ENCODE measurements at regions not wholly inside any gene's neighbourhood (a gene's known extent, or its start where the extent isn't known, plus 50 kb on each side); places are given as distances from the start of the nearest gene placed in this dataset.
"Not testable (repeated sequence)": the region's sequence is repeated elsewhere in the genome, so short reads cannot be mapped to it uniquely, and the experiment has no call there.

- no peak overlapping the region for H3K4me3 ChIP-seq
- WGBS, 10 experiments: 33 to 100% (median 72%) methylated on average over 1 to 7 of the region's 8 CpGs; no CpG with 5 or more reads in 3 of the 10 experiments
- ATAC-seq (replicated peaks in 6 of 8): no peak
- in situ Hi-C loops (cut with MboI; ENCODE audit: low pct_unique_long_range_greater_than_20kb in 2 of 9, low sequenced_read_pairs in 9 of 9, unreplicated experiment in 9 of 9): no loop called here
- H3K4me1 ChIP-seq (replicated peaks in 1 of 2): no peaks in the 10 kb centered on the region
- no peak overlapping the region for H3K27ac ChIP-seq
Measured at GRCh38 chr3:27626596-27627118, 95.5 kb downstream of the EOMES start.

DNA sequence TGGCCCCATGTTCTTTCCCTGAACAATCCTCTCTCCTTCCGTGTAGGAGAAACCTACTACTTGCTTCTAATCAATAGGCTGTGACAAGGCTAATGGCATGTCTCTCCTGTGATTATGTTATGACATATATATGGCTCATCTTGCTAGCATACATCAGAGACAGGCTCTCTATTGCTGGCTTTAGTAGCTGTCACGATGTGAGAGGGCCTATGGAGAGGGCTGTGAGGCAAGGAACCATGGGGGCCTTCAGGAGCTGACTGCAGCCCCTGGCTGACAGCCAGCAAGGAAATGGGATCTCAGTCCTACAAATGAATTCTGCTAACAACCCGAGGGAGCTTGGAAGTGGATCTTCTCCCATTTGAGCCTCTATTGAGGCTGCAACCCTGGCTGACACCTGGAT lies 96.3 kb downstream of the EOMES start:
- Histone ChIP-seq H3K4me3 (no peak overlapping the region), H3K27ac (no peak overlapping the region), H3K4me1 (replicated peaks in 1 of 2) (no peaks in the 10 kb centered on the region)
- WGBS, 10 experiments: 50 to 83% (median 67%) methylated on average over 1 to 2 of the region's 3 CpGs; no CpG with 5 or more reads in 5 of the 10 experiments
- no peak for ATAC-seq (replicated peaks in 6 of 8)
- in situ Hi-C loops (cut with MboI; ENCODE audit: low pct_unique_long_range_greater_than_20kb in 2 of 9, low sequenced_read_pairs in 9 of 9, unreplicated experiment in 9 of 9): no loop called here

DNA sequence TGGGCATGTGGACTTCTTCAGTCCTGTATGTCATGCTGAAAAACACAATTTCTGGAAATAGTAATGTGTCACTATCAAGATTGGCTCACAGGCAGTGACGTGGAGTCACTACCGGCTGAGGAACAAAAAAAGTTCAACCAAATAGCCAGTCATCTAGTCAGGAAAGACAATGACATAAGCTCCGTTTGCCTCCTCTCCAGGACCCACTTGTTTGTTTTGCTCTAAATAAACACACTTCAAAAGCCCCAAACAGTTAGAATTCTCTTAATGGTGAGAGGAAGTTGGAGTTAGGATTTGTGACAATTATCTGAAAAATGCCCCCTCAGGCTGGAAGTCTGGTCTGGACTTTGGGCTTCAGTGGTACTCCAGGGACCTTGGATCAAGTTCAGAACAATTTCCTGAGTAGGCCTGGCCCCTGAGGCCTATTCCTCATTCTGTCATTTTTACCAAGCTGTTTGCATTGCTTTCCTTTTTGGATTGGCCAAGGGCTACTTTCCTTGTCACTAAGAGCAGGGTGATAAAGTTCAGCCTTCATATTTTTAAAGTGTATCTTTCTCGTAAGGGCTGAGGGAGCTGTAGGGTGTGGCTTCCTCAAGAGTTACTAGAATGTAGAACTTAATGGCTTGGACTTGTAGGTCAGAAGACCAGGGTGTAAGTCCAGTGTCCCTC lies 98.9 kb downstream of the EOMES start:
- Histone ChIP-seq H3K4me3 (no peak overlapping the region), H3K4me1 (replicated peaks in 1 of 2) (no peaks in the 10 kb centered on the region), H3K27ac (no peak overlapping the region)
- ATAC-seq (replicated peaks in 6 of 8): peak in 1 of 8 experiments; percentile 52
- WGBS, 10 experiments: 47 to 100% (median 72%) methylated on average over 1 to 4 of the region's 4 CpGs; no CpG with 5 or more reads in 2 of the 10 experiments
- in situ Hi-C loops (cut with MboI; ENCODE audit: low pct_unique_long_range_greater_than_20kb in 2 of 9, low sequenced_read_pairs in 9 of 9, unreplicated experiment in 9 of 9): no loop called here

- WGBS, 10 experiments: 69 to 100% (median 80%) methylated on average over 1 to 5 of the region's 5 CpGs; no CpG with 5 or more reads in 1 of the 10 experiments
- no peak for ATAC-seq (replicated peaks in 6 of 8)
- Histone ChIP-seq H3K4me3 (no peak overlapping the region), H3K27ac (no peak overlapping the region), H3K4me1 (replicated peaks in 1 of 2) (no peaks in the 10 kb centered on the region)
- in situ Hi-C loops (cut with MboI; ENCODE audit: low pct_unique_long_range_greater_than_20kb in 2 of 9, low sequenced_read_pairs in 9 of 9, unreplicated experiment in 9 of 9): no loop called here
Measured at GRCh38 chr3:27617552-27617951, 104.6 kb downstream of the EOMES start.

DNA sequence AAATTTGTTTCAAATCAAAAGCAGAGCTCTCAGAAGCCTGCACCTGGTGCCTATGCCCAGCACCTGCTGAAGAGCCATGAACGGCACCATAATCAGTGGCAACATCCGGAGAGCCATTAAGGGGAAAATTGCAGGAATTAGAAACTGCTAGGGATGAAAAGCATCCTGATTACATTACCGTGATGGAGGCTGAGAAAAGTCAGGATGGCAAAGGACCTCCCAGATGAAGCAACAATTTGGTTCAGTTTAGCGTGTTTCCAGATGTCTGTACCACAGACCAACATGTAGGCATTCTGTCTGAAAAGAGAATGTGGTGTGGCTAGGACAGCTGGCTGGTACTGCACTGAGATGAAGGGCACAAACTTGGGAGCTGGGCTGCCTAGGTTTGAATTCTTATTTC lies 106.1 kb downstream of the EOMES start:
- in situ Hi-C loops (cut with MboI; ENCODE audit: low pct_unique_long_range_greater_than_20kb in 2 of 9, low sequenced_read_pairs in 9 of 9, unreplicated experiment in 9 of 9): no loop called here
- WGBS, 10 experiments: 13 to 100% (median 88%) methylated on average over 1 to 4 of the region's 4 CpGs
- Histone ChIP-seq H3K4me3 (no peak overlapping the region), H3K27ac (no peak overlapping the region), H3K4me1 (replicated peaks in 1 of 2) (no peaks in the 10 kb centered on the region)
- ATAC-seq (replicated peaks in 6 of 8): no peak

DNA sequence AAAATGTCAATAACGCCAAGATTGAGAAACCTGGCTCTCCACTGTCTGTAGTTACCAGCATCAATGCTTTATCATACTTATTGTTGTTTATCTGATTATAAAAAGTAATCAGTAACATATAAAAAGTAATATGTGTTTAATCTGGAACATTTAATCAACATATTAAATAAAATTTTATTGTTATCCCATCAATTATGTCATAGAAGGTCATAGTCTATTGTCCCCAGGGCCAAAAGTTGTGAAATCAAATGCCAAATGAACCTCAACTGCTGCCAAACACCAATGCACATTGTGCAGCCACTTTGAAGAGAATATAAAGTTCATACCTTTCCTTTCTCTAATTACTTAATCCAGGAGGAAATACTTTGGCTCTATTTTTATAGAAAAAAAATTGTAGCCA lies 106.6 kb downstream of the EOMES start:
- Histone ChIP-seq H3K4me1 (replicated peaks in 1 of 2) (no peaks in the 10 kb centered on the region), H3K4me3 (no peak overlapping the region), H3K27ac (no peak overlapping the region)
- WGBS, 10 experiments: 100% methylated on average over 1 of the region's 1 CpG; no CpG with 5 or more reads in 4 of the 10 experiments
- no peak for ATAC-seq (replicated peaks in 6 of 8)
- in situ Hi-C loops (cut with MboI; ENCODE audit: low pct_unique_long_range_greater_than_20kb in 2 of 9, low sequenced_read_pairs in 9 of 9, unreplicated experiment in 9 of 9): no loop called here

- Histone ChIP-seq H3K4me3 (no peak overlapping the region), H3K27ac (no peak overlapping the region), H3K4me1 (replicated peaks in 1 of 2) (no peaks in the 10 kb centered on the region)
- ATAC-seq (replicated peaks in 6 of 8): no peak
- 37 to 100% (median 50%) methylated on average over 1 to 4 of the region's 4 CpGs; no CpG with 5 or more reads in 6 of the 10 experiments for WGBS, 10 experiments
- in situ Hi-C loops (cut with MboI; ENCODE audit: low pct_unique_long_range_greater_than_20kb in 2 of 9, low sequenced_read_pairs in 9 of 9, unreplicated experiment in 9 of 9): no loop called here
Measured at GRCh38 chr3:27614592-27614991, 107.5 kb downstream of the EOMES start.

- WGBS, 10 experiments: 8 to 96% (median 59%) methylated on average over 2 of the region's 2 CpGs; no CpG with 5 or more reads in 2 of the 10 experiments
- H3K27ac ChIP-seq: no peak overlapping the region
- ATAC-seq (replicated peaks in 6 of 8): no peak
- H3K4me3 ChIP-seq: no peak overlapping the region
- in situ Hi-C loops (cut with MboI; ENCODE audit: low pct_unique_long_range_greater_than_20kb in 2 of 9, low sequenced_read_pairs in 9 of 9, unreplicated experiment in 9 of 9): no loop called here
- H3K4me1 ChIP-seq (replicated peaks in 1 of 2): no peaks in the 10 kb centered on the region
Measured at GRCh38 chr3:27613846-27614500, 108.2 kb downstream of the EOMES start.

- Histone ChIP-seq H3K4me1 (replicated peaks in 1 of 2) (no peaks in the 10 kb centered on the region), H3K27ac (no peak overlapping the region), H3K4me3 (no peak overlapping the region)
- in situ Hi-C loops (cut with MboI; ENCODE audit: low pct_unique_long_range_greater_than_20kb in 2 of 9, low sequenced_read_pairs in 9 of 9, unreplicated experiment in 9 of 9): no loop called here
- WGBS, 10 experiments: 56 to 95% (median 76%) methylated on average over 2 to 7 of the region's 8 CpGs
- no peak for ATAC-seq (replicated peaks in 6 of 8)
Measured at GRCh38 chr3:27610800-27611525, 111.2 kb downstream of the EOMES start.

DNA sequence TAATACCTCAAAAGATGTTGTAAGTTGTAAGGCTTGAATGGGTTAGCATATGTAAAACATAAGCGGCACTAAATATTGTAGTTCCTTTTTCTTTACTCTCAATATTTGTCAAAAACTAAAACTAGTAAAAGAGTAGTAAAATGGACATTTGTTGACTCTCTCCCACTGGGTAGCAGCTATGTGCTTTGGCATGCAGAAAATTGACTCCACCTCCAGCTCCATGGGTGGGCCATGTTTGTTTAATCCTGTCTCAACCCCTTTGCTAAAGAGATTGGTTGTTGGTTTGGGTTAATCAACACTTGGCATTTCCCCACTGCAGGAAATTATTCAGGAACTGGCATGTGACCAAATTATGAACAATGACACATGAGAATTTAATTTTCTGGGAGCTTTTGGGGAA lies 114.8 kb downstream of the EOMES start:
- Histone ChIP-seq H3K4me3 (no peak overlapping the region), H3K4me1 (replicated peaks in 1 of 2) (no peaks in the 10 kb centered on the region), H3K27ac (no peak overlapping the region)
- peak in 1 of 8 experiments; percentile 44 for ATAC-seq (replicated peaks in 6 of 8)
- 14 to 100% (median 78%) methylated on average over 1 of the region's 1 CpG; no CpG with 5 or more reads in 1 of the 10 experiments for WGBS, 10 experiments
- in situ Hi-C loops (cut with MboI; ENCODE audit: low pct_unique_long_range_greater_than_20kb in 2 of 9, low sequenced_read_pairs in 9 of 9, unreplicated experiment in 9 of 9): no loop called here

DNA sequence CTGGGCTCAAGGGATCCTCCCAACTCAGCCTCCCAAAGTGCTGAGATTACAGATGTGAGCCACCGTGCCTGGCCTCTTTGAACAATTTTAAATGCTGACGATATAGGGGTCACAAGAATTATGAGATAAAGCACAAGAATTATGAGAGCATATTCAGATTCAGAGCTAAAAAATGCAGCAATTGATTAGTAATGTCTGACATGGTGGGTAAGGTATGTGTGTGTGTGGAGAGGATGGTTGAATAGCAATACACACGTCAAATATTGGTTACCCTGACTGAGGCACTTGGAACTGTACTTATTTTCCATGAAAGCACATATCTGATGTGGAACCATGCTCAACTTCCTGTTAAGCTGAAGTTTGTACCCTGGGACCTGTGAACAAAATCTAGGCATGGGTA lies 115.6 kb downstream of the EOMES start:
- 10 to 94% (median 61%) methylated on average over 1 to 2 of the region's 3 CpGs; no CpG with 5 or more reads in 4 of the 10 experiments for WGBS, 10 experiments

DNA sequence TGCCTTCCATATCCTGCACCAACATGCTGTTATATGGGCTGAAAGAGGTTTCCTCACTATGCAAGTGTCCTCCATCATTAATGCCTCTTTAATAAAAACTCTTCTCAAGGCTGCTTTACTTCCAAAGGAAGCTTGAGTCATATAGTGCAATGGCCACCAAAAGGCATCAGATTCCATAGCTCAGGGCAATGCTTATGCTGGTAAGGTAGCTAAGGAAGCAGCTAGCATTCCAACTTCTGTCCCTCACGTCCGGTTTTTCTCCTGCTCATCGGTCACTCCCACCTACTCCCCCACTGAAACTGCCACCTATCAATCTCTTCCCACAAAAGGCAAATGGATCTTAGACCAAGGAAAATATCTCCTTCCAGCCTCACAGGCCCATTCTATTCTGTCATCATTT lies 117.1 kb upstream of the SLC4A7 start:
- H3K4me1 ChIP-seq (replicated peaks in 1 of 2); ATAC-seq (replicated peaks in 6 of 8); in situ Hi-C loops (cut with MboI; ENCODE audit: low pct_unique_long_range_greater_than_20kb in 2 of 9, low sequenced_read_pairs in 9 of 9, unreplicated experiment in 9 of 9); H3K4me3 ChIP-seq; H3K27ac ChIP-seq: not testable (repeated sequence)
- WGBS, 10 experiments: 70 to 89% (median 75%) methylated on average over 1 to 3 of the region's 3 CpGs; no CpG with 5 or more reads in 6 of the 10 experiments

More for the DNA sequence above, 115.6 kb downstream of the EOMES start:
- Histone ChIP-seq H3K4me1 (replicated peaks in 1 of 2) (no peaks in the 10 kb centered on the region), H3K4me3 (no peak overlapping the region), H3K27ac (no peak overlapping the region)
- in situ Hi-C loops (cut with MboI; ENCODE audit: low pct_unique_long_range_greater_than_20kb in 2 of 9, low sequenced_read_pairs in 9 of 9, unreplicated experiment in 9 of 9): no loop called here
- ATAC-seq (replicated peaks in 6 of 8): no peak

DNA sequence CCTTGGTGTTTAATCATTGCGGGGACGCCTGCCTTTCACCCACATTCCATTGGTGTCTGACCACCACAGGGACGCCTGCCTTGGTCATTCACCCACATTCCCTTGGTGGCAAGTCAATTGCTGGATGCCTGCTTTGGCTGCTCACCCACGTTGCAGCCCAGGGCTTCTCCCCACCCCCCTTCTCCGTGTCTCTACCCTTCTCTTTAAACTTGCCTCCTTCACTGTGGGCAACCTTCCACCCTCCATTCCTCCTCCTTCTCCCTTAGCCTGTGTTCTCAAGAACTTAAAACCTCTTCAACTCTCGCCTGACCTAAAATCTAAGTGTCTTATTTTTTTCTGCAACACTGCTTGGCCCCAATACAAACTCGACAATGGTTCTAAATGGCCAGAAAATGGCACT lies 115.6 kb upstream of the SLC4A7 start:
- H3K4me1 ChIP-seq (replicated peaks in 1 of 2); in situ Hi-C loops (cut with MboI; ENCODE audit: low pct_unique_long_range_greater_than_20kb in 2 of 9, low sequenced_read_pairs in 9 of 9, unreplicated experiment in 9 of 9); ATAC-seq (replicated peaks in 6 of 8); H3K27ac ChIP-seq; H3K4me3 ChIP-seq: not testable (repeated sequence)
- whole genome bisulfite sequencing, 10 experiments: 69 to 100% (median 77%) methylated on average over 1 to 4 of the region's 7 CpGs; no CpG with 5 or more reads in 4 of the 10 experiments
